ENCODE measurements at regions not wholly inside any gene's neighbourhood (a gene's known extent, or its start where the extent isn't known, plus 50 kb on each side); places are given as distances from the start of the nearest gene placed in this dataset.

DNA sequence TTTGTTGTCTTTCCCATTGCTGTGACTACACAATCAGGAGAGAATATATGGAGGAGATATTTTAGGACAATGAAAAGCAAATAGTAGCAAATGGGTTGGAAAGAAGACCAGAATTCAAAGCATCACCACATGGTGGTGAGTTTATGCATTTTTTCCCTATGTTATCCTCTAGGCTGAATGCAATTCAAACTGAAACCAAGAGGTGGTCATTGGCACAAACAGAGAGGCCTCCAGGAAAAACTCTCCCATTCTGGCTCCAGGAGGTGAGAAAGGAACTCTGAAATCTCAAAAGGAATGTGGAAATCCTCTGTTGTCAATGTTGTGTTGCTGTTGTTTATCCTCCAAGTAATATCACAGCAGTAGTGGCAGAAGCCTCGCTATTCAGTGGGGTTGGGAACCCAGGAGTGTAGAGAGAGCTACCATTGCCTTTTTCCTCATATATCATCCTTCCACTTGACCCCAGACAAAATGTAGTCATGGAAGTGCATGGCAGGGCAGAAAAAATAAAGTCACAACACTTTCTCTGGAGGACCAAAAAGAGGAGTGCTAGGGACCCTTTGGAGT lies 819.1 kb downstream of the GRID1 start:
- TF ChIP-seq, protein P1, sequence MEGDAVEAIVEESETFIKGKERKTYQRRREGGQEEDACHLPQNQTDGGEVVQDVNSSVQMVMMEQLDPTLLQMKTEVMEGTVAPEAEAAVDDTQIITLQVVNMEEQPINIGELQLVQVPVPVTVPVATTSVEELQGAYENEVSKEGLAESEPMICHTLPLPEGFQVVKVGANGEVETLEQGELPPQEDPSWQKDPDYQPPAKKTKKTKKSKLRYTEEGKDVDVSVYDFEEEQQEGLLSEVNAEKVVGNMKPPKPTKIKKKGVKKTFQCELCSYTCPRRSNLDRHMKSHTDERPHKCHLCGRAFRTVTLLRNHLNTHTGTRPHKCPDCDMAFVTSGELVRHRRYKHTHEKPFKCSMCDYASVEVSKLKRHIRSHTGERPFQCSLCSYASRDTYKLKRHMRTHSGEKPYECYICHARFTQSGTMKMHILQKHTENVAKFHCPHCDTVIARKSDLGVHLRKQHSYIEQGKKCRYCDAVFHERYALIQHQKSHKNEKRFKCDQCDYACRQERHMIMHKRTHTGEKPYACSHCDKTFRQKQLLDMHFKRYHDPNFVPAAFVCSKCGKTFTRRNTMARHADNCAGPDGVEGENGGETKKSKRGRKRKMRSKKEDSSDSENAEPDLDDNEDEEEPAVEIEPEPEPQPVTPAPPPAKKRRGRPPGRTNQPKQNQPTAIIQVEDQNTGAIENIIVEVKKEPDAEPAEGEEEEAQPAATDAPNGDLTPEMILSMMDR (IDR thresholded peaks at IDR 0.05) = no peak
- TF ChIP-seq ZFX (IDR thresholded peaks at IDR 0.05; ENCODE audit: borderline replicate concordance) = no peak
- no peak overlapping the region for H3K27ac ChIP-seq

DNA sequence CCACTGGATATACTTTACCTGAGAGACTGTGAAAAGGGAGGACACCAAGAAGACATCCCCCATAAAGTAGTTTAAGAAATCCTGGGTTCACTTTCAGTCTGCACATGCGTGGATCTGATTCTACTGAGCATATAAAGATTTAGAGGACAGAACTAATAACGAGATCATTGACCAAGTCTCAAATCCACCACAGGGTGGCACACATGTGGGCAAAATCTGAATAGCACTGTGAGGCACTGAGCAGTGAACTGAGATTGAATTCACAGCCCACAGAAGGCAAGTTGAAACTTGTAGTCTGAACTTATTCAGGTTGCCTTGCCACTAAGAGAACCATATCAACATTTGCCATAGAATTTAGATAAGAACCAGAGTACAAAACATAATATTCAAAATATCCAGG lies 818.6 kb downstream of the GRID1 start:
- H3K27ac ChIP-seq = no peak overlapping the region

More for the DNA sequence above, 818.6 kb downstream of the GRID1 start:
- TF ChIP-seq, protein P1 (IDR thresholded peaks at IDR 0.05) = peak; percentile 68
- TF ChIP-seq ZFX (IDR thresholded peaks at IDR 0.05; ENCODE audit: borderline replicate concordance) = no peak

All from 22Rv1 (cell line).